Ishikawa (cell line): ENCODE measurements at regions not wholly inside any gene's neighbourhood (a gene's known extent, or its start where the extent isn't known, plus 50 kb on each side); places are given as distances from the start of the nearest gene placed in this dataset.

ENCODE experiments used
- CREB1 ChIP-seq: IDR thresholded peaks from 2 replicates; pipeline ENCODE4 v1.6.1; 2012; ENCODE audit warnings: low read depth
- REST ChIP-seq: IDR thresholded peaks from 2 replicates; pipeline ENCODE4 v1.6.1; 2012; ENCODE audit warnings: low read depth, mild to moderate bottlenecking

DNA sequence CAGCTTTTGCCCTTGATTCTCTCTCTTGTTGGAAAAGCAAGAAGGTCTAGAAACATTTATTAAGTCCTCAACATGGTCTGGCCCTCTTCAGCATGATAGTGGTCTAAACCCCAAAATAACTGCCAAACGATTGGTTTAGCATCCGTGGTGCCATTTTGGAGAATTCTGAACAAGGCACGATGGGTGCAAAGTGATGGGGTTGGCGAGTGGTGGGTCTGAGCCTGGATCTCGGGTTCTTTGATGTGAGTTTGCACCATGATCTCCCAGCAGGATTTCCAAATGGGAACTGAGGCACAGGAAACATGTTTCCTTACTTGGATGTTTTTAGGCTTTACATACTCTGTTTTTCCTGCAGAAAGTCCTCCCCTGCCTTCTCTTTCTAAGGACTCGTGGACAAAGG lies 240.3 kb downstream of the MYCN start:
- TF ChIP-seq CREB1 (no peak), REST (no peak)
